ENCODE measurements at regions not wholly inside any gene's neighbourhood (a gene's known extent, or its start where the extent isn't known, plus 50 kb on each side); places are given as distances from the start of the nearest gene placed in this dataset.

DNA sequence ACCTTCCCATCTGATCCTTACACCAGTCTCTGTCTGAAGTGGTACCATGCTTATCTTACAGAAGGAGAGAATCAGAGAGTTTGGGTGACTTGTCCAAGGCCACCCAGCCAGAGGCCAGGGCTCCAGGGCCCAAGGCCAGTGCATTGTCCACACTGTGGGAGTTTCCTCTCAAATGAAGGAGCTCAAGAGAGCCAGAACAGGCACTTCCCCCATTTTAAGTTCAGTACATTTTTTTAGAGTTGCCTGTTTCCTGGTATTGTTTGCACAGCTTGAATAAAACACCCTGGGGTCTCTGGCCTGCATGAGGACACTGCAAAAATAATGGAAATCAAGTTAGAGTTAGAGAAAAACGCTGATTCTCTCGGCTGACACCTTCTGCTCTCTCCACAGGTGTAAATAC is 284.0 kb downstream of the SQOR start:
- no peak overlapping the region for H3K4me3 ChIP-seq (ENCODE audit: low read depth, low read length)
- no peak for DNase-seq (ENCODE audit: low read depth)
- TF ChIP-seq, protein P1, sequence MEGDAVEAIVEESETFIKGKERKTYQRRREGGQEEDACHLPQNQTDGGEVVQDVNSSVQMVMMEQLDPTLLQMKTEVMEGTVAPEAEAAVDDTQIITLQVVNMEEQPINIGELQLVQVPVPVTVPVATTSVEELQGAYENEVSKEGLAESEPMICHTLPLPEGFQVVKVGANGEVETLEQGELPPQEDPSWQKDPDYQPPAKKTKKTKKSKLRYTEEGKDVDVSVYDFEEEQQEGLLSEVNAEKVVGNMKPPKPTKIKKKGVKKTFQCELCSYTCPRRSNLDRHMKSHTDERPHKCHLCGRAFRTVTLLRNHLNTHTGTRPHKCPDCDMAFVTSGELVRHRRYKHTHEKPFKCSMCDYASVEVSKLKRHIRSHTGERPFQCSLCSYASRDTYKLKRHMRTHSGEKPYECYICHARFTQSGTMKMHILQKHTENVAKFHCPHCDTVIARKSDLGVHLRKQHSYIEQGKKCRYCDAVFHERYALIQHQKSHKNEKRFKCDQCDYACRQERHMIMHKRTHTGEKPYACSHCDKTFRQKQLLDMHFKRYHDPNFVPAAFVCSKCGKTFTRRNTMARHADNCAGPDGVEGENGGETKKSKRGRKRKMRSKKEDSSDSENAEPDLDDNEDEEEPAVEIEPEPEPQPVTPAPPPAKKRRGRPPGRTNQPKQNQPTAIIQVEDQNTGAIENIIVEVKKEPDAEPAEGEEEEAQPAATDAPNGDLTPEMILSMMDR (IDR thresholded peaks at IDR 0.05; ENCODE audit: insufficient read depth, low read length) = no peak

DNA sequence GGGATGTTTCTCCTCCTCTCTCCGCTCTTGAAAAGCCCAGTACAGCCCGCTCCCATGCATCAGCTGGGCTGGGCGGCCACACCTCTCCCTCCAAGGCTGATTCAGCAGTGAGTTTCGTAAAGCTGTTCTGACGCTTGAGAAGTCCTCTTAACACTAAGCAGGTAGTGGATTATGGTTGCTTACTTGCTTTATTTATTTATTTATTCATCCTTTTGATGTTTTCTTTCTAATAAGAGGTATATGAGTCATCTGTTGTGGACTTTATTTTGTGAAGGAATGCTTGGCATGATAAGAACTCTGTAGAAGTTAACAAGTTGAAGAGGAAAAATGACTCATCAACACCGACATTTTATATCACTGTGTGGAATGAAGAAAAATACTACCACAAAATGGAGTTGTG is 285.0 kb downstream of the SQOR start:
- DNase-seq (ENCODE audit: low read depth) = no peak
- no peak overlapping the region for H3K4me3 ChIP-seq (ENCODE audit: low read depth, low read length)
- TF ChIP-seq, protein P1 (IDR thresholded peaks at IDR 0.05; ENCODE audit: insufficient read depth, low read length) = no peak

DNA sequence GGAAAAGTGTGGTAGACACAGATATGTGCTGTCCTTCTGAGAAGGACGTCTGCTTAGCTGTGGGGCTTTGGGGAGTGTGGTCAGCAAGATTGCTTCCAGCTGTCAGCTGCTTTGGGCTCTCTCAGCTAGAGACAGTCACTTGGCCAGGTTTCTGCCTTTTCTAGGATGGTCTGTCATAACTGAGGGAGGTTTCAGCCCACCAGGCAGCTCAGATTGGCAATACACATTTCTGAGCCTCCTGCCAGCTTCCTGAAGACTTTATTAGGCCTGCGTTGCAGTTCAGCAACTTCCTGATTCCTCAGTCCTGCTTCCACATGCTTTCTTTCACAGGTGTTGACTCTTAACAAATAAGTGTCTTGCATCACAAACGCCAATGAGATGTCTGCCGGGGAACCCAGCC is 286.5 kb downstream of the SQOR start:
- TF ChIP-seq, protein P1 (IDR thresholded peaks at IDR 0.05; ENCODE audit: insufficient read depth, low read length) = no peak
- no peak overlapping the region for H3K4me3 ChIP-seq (ENCODE audit: low read depth, low read length)
- DNase-seq (ENCODE audit: low read depth) = no peak

DNA sequence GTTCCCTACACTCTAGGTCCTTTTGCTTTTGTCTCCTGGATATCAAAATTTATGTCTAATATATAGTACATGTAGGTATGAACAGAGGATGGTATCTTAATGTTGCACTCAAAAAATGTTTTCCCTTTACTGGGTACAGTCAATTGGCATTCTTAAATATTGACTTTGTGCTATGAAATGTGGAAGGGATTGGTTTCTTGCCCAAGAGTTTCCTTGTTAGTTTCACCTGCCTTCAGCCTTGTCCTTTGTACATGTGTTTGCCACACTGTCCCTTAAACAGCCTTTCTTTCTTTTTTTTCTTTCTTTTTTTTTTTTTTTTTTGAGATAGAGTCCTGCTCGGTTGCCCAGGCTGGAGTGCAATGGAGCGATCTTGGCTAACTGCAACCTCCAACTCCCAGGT is 287.1 kb downstream of the SQOR start:
- TF ChIP-seq, protein P1 (IDR thresholded peaks at IDR 0.05; ENCODE audit: insufficient read depth, low read length) = no peak
- no peak for DNase-seq (ENCODE audit: low read depth)

DNA sequence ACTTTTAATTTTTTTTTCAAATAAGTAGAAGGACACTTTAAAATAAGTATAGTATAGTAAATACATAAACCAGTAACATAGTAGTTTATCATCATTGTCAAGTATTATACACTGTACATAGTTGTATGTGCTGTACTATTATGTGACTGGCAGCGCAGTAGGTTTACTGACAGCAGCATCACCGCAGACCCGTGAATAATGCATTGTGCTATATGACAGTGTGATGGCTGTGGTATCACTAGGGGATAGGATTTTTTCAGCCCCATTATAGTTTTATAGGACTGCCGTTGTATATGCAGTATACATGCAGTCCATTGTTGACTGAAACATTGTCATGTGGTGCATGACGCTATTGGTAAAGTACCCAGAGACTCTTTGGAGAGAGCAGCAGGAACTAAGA is 306.5 kb downstream of the SQOR start:
- no peak overlapping the region for H3K4me3 ChIP-seq (ENCODE audit: low read depth, low read length)
- TF ChIP-seq, protein P1 (IDR thresholded peaks at IDR 0.05; ENCODE audit: insufficient read depth, low read length) = no peak
- DNase-seq (ENCODE audit: low read depth) = no peak

More for the DNA sequence above, 287.1 kb downstream of the SQOR start:
- H3K4me3 ChIP-seq (ENCODE audit: low read depth, low read length) = no peak overlapping the region

DNA sequence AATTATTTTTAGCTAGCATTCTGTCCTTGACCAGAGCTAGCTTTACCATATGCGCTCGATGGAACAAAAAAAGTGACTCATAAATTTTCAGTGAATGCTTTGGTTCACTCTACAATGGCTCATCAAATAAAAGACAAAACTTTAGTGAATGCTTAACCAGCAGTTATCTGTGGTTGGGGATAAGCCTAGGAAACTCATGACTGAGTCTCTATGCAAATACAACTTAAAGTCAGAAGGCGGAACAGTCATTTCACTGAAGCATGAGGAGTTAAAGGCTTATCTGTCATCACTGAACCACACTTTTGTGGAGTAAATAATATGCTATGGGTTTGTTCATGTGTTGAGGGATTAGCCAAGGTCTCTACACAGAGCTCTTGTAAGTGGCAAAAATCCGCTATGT is 308.4 kb downstream of the SQOR start:
- no peak for DNase-seq (ENCODE audit: low read depth)
- TF ChIP-seq, protein P1 (IDR thresholded peaks at IDR 0.05; ENCODE audit: insufficient read depth, low read length) = no peak
- no peak overlapping the region for H3K4me3 ChIP-seq (ENCODE audit: low read depth, low read length)

DNA sequence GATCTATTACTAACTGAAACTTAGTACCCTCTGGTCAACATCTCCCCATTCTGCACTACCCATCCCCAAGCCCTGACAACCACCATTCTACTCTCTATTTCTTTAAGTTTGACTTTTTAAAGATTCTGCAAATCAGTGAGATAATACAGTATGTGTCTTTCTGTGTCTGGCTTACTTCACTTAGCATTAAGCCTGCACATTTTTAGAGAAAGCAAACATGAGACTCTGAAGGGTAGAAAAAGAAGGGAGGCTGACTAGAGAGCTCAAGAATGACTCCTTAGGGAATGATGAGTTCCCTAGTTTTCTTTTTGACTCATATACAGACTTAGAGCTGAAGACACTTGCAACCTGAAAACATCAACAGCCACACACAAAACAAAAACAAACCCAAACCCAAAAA is 311.3 kb downstream of the SQOR start:
- no peak overlapping the region for H3K4me3 ChIP-seq (ENCODE audit: low read depth, low read length)
- TF ChIP-seq, protein P1 (IDR thresholded peaks at IDR 0.05; ENCODE audit: insufficient read depth, low read length) = no peak
- DNase-seq (ENCODE audit: low read depth) = no peak

Data from fibroblast of the aortic adventitia (primary cell).